ENCODE measurements at regions not wholly inside any gene's neighbourhood (a gene's known extent, or its start where the extent isn't known, plus 50 kb on each side); places are given as distances from the start of the nearest gene placed in this dataset.

DNA sequence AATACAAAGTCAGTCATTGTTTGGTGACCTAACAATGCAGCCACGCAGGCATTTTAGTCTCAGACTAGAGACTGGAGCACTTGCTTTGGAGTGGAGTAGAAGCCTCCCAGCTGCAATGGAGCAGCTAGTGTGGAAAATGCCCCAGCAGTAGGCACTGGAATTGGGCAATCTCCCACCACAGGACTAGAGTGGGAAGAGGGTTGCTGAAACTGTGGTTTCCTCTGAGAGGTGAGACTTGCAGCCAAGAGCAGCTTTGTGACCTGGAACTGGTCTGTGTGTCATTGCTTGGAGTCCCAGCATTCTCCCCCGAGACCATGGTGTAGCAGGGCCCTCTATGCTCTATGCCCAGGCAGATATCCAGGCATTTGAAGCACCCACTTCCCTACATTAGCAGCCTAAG is 556.3 kb downstream of the UQCRFS1 start:
- H3K36me3 ChIP-seq = no peaks in the 10 kb centered on the region
- no peaks in the 10 kb centered on the region for H3K27me3 ChIP-seq
- DNase-seq (no peak), ATAC-seq (no peak)
- peaks cover 0 to 36% of the 10 kb centered on the region in 2 donors for H3K9me3 ChIP-seq
- no peak for TF ChIP-seq CTCF (IDR thresholded peaks at IDR 0.05)
- intact Hi-C loops (cut with DNase I) = no loop called here
- H3K4me3 ChIP-seq = no peak overlapping the region
- H3K4me1 ChIP-seq = no peaks in the 10 kb centered on the region
- H3K27ac ChIP-seq = no peak overlapping the region

DNA sequence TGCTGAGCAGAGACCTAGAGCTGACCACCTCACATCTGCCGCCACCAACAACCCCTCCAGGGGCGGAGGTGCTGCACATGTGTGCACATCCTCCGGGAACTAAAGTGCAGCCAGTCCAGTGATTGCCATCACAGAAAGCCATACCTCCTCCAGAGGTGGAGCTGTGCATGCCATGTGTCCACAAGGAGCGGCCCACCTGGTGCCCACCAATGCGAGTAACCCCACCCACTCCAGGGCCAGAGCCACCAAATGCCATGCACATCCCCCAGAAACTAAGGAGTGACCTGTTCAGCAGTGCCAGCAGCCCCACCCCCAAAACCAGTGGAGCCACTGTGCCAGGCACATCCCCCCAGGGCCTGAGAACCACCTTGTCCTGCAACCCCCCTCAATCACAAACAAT is 557.9 kb downstream of the UQCRFS1 start:
- no peak overlapping the region for H3K27ac ChIP-seq
- H3K9me3 ChIP-seq = peaks cover 0 to 33% of the 10 kb centered on the region in 2 donors
- ATAC-seq (no peak), DNase-seq (no peak)
- H3K36me3 ChIP-seq = no peaks in the 10 kb centered on the region
- intact Hi-C loops (cut with DNase I) = no loop called here
- H3K4me1 ChIP-seq = no peaks in the 10 kb centered on the region
- no peaks in the 10 kb centered on the region for H3K27me3 ChIP-seq
- H3K4me3 ChIP-seq = no peak overlapping the region
- no peak for TF ChIP-seq CTCF (IDR thresholded peaks at IDR 0.05)

DNA sequence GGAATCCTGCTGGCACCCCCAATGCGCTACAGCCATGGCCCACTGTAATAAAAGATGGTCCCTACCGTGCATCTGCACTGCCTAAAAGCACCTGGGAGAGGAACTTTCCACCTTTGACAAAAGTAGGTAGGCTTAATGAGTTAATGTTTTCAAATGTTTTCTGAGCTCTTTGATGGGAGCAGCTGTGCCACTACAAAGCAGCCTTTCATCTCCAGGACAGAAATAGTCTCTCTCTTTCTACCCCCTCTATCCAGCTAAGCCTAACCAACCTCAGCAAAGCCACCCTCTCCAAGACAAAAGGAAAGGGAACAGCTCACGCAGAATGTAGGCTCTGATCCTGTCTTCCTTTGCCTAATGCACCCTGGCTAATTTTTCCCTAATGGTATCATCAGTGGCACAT is 560.2 kb downstream of the UQCRFS1 start:
- Histone ChIP-seq H3K36me3 (no peaks in the 10 kb centered on the region), H3K27me3 (no peaks in the 10 kb centered on the region), H3K4me1 (no peaks in the 10 kb centered on the region), H3K9me3 (peaks cover 0 to 12% of the 10 kb centered on the region in 2 donors), H3K4me3 (no peak overlapping the region), H3K27ac (no peak overlapping the region)
- intact Hi-C loops (cut with DNase I) = no loop called here
- no peak for ATAC-seq
- TF ChIP-seq CTCF (IDR thresholded peaks at IDR 0.05) = no peak
- no peak for DNase-seq

DNA sequence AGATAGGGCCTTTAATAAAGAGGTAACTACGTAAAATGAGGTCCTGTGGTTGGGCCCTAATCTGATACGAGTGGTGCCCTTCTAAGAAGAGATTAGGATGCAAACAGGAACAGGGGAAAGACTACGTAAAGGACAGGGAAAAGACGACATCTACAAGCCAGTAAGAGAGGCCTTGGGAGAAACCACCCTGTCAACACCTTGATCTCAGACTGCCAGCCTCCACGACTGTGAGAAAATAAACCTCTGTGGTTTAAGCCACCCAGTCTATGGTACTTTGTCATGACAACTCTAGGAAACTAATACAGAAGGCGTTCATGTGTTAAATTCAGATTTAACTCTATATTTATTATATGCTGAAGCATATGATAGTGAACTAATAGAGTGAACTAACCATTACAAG is 566.3 kb downstream of the UQCRFS1 start:
- H3K4me1 ChIP-seq = no peaks in the 10 kb centered on the region
- H3K27ac ChIP-seq = no peak overlapping the region
- no peaks in the 10 kb centered on the region for H3K9me3 ChIP-seq
- H3K36me3 ChIP-seq = no peaks in the 10 kb centered on the region
- ATAC-seq = no peak
- H3K27me3 ChIP-seq = no peaks in the 10 kb centered on the region
- no peak for DNase-seq
- no peak for TF ChIP-seq CTCF (IDR thresholded peaks at IDR 0.05)
- no peak overlapping the region for H3K4me3 ChIP-seq
- intact Hi-C loops (cut with DNase I) = no loop called here

DNA sequence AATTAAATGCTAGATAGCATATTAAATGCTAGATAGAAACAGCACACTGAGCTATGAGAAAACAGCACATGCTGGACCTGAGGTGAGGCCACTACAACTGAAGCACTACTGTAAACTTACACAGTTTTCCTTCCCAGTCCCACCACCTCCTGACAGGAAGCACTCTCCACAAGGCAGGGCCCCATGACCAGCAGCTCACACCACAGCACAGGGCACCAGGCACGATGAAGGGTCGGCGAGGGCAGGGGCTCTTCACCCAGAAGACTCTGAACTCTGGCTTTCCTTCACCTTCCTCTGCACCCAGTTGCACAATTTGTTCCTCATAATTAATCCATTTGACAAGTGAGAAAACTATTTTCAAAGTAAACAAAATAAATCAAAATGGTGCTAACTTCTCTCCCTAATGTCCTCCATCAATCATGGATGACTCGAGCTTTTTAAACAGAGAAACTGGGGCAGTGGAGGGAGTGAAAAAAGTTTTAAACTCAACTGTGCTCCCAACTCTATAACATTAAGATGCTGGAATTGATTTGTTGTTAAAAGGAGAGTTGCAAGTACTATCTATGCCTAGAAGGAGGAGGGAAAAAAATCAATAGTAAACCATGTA is 568.7 kb downstream of the UQCRFS1 start:
- intact Hi-C loops (cut with DNase I) = no loop called here
- Histone ChIP-seq H3K4me1 (no peaks in the 10 kb centered on the region), H3K27ac (no peak overlapping the region), H3K9me3 (no peaks in the 10 kb centered on the region), H3K36me3 (no peaks in the 10 kb centered on the region), H3K4me3 (no peak overlapping the region), H3K27me3 (no peaks in the 10 kb centered on the region)
- DNase-seq (no peak), ATAC-seq (no peak)
- TF ChIP-seq CTCF (IDR thresholded peaks at IDR 0.05) = no peak

Data from left lung (tissue), 4 donors.